COLO829 (cell line): ENCODE measurements at regions not wholly inside any gene's neighbourhood (a gene's known extent, or its start where the extent isn't known, plus 50 kb on each side); places are given as distances from the start of the nearest gene placed in this dataset.
"Not testable (repeated sequence)": the region's sequence is repeated elsewhere in the genome, so short reads cannot be mapped to it uniquely, and the experiment has no call there.

Experiments used
- DNase-seq: peaks from one replicate; pipeline ENCODE4 v3.0.0; 2012; ENCODE audit warnings: low spot score

GRCh38 chr5:92560698-92561401, 1020.2 kb downstream of the NR2F1-AS1 start:
- peak; percentile 32 for DNase-seq

GRCh38 chr5:92559781-92560180, 1021.2 kb downstream of the NR2F1-AS1 start:
- DNase-seq = no peak

GRCh38 chr5:92559331-92559730, 1021.7 kb downstream of the NR2F1-AS1 start:
- no peak for DNase-seq

DNA sequence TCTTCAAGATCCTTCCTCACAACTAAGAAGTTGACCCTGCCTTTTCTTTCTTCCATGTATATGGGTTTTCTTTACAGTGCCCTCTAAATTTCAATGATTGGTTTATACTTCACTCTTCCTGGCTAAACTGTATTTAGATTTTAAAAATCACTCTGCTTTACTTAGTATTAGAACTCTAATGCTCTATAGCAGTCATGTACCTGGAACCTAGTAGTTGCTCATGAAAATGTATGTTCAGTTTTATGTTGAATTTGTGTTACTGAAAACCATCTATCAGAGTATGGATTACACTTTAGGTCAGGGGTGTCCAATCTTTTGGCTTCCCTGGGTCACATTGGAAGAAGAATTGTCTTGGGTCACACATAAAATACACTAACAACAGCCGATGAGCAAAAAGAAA, 1024.3 kb downstream of the NR2F1-AS1 start:
- DNase-seq = no peak

- DNase-seq = no peak
These were observed 1026.5 kb downstream of the NR2F1-AS1 start for GRCh38 chr5:92554447-92555085.

DNA sequence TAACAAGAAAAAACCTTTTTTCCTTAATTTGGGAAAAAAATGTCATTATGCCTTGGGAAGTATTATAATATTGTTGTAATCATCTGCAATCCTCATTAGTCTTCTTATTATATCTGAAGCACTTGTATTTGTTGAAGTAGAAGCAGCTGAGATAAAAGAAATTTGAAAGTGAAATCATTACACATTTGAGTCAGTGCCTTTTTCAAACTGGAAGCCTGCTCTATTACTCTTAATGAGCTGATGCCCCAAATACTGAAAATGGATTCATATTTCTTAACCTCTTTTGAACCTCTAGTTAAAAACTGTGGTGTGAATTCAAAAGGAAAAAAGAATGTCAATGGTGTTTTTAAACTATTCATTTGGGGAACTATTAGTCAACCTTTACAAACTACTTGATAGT, 1027.7 kb downstream of the NR2F1-AS1 start:
- DNase-seq = no peak

DNA sequence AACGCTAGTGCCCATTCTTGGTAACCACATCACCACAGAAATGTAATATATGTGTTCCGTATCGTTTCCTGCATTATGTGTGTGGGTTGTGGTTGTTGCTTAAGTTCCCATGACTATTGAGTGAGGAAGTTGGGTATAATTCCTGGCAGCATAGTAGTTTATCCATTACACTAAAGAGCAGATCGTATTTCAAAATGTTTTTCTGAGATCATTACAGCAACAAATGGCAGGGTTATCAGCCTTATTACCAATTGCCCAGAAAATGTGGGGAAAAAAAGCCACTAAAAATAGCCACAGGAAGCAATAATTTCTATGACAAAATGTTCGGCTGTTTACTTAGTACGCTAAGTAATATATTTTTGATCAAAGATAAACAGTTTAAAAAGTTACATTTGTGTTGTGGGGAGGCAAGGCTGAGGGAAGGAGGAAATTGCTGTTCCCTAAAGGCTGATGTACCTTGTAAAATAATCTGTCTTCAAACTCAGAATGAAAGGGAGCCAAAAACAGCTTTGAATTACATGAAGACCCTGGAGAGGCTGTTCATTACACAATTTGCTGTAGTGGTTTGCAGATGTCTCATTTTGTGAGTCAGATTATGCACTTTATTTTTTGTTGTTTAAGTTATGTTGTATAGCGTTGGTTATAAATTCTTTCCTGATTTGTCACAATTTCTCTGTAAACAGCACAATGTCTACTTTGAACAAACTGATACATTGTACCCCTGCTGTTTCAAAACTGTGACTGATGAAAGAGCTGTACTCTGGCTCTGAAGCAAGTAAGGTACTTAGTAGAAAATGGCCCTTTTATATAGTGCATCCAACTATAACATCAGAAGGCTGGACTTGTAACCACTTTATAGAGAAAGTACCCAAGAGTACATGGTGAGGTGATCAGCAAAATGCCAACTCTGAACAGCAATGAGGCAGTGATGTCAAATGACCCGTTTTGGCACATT, 1028.5 kb downstream of the NR2F1-AS1 start:
- peak; percentile 35 for DNase-seq

DNA sequence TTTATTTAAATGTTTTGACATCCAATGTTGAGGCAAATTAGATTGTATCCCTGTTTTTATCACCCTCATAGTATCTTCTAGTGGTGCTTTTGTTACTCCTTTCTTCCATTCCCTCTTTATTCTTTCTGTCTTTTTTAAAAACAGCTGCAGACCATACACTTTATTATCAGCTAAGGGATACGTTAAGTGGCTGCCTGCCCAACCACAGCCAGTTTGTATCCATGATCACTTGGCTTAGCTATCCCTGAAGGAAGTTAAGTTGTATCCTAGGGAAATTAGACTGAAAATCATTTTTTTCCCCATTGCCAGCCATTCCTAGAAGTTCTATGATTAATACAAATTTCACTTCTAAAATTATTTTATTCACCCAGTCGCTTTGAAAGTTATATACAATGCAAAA, 1032.7 kb downstream of the NR2F1-AS1 start:
- DNase-seq = no peak

GRCh38 chr5:92544596-92544995, 1036.4 kb downstream of the NR2F1-AS1 start:
- no peak for DNase-seq

DNA sequence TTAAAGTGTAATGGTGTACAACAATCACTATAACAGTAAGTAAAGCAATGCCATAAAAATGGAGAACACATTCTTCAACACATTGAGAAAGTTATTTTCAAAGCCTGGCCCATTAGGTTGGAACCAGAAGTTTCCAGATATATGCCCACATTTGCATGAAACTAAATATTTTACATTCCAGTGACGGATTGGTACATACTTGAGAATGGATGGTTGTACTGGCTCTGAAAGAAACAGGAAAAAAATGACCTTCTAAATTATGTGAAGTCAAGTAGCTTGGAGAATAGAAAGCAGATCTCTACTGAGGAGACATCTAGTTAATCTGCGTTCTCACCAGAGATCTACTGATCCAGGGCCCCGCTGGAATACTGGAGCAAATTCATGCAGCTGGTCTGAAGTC, 1037.0 kb downstream of the NR2F1-AS1 start:
- no peak for DNase-seq

DNA sequence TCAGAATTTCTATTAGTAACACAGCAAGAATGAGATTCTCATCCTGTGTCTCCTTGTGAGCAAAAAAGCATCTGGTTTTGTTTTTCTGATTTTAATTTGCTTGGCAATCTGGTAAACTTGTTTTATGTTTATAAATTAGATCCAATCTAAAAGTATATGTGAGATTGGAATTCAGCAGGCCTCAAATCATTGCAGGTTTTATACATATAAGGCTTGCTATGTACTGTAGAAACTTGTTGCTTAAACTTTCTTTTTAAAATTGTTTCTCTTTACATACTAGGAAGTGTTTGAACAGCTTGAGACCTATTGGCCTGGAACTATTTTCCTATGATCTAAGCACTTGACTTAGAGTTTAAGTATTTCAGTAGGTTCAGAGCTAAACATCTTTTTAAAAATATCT, 1037.8 kb downstream of the NR2F1-AS1 start:
- no peak for DNase-seq

GRCh38 chr5:92542017-92542416, 1039.0 kb downstream of the NR2F1-AS1 start:
- not testable (repeated sequence) for DNase-seq

GRCh38 chr5:92527311-92528078, 1053.5 kb downstream of the NR2F1-AS1 start:
- peak; percentile 13 for DNase-seq

DNA sequence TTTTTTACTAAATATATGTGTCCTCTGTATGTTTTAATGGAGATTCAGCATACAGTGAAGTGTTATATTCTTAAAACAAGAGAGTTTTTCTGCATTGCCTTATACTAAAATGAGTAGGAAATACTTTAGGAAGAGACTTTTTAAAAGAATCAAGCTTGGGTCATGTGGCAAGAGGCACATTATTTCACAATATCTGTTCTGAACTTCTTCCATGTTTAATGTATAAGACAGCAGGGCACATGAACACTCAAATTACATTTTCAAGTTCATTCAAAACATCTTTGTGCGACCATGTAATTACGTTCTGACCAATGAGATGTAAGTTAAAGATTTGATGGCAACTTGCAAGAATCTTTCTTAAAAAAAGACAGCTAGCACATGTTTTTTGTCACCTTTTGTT, 1055.9 kb downstream of the NR2F1-AS1 start:
- no peak for DNase-seq

DNA sequence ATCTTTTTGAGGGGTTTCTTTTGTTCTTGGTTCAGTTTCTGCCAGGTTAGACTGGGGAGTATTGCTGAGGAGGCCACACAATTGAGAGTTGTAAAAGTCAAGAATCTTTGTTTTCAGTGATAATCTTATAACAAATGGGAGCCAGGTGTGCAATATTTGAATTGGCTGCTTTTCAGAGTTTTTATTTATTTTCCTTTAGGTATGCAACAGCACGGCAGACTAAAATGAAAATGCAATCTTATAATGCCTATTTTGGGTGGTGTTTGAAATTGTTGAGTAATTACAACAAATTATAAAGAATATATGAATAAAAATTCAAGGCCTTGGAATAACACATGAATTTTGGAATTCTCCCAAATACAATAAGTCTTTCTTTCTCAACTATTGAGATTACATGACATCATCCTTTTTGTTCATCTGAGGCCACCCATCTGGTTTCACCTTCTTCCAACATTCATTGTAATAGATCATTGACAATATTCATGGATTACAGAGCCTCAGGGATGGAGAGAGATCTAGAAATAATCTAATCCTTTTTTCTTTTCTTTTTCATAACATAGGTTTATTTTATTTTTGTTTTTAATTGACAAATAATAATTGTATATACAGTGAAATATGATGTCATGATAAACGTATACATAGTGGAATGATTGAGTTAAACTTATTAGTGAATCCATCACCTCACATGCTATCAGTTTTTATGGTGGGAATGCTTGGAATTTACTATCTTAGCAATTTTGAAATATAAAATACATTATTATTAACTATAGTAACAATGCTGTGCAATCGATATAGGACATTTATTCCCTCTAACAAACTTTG, 1061.0 kb downstream of the NR2F1-AS1 start:
- DNase-seq = no peak

- peak; percentile 7 for DNase-seq
These were observed 1062.6 kb downstream of the NR2F1-AS1 start for GRCh38 chr5:92518318-92518904.

- no peak for DNase-seq
These were observed 1066.1 kb downstream of the NR2F1-AS1 start for GRCh38 chr5:92514896-92515295.

- no peak for DNase-seq
These were observed 1068.0 kb downstream of the NR2F1-AS1 start for GRCh38 chr5:92513067-92513466.

- no peak for DNase-seq
These were observed 1072.7 kb downstream of the NR2F1-AS1 start for GRCh38 chr5:92508271-92508670.

DNA sequence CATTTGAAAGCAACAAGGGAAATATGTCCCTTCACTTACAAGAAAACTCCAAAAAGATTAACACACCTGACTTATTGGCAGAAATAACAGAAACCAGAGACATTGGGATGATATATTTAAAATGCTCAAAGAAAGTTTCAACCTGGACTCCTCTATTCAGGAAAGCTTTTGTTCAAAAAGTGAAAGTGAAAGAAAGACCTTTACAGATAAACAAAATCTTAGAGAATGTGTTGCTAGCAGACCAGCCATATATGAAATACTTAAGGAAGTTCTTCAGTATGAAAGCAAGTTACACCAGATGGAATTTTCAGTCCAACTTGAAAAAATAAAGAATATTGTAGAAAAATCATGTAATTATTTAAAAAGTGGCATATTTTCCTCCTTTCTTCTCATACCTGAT, 1075.1 kb downstream of the NR2F1-AS1 start:
- DNase-seq = no peak

DNA sequence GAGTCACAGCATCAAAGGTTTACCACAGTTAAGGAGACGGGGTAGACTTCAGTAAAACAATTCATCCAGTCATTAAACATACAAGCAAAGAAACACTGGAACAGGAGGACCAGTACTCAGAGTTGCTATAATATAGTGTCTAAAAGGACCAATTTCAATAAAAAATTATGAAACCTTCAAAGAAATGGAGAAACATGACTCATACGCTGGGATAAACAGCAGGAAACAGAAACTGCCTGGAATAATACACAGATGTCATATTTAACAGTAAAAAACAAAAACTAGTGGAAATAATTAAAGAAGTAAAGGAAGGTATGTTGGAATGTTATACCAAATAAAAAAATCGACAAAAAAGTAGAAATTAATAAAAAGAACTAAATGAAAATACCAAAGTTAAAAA, 1075.9 kb downstream of the NR2F1-AS1 start:
- DNase-seq = peak; percentile 4
